HEK293 (cell line): ENCODE measurements at regions not wholly inside any gene's neighbourhood (a gene's known extent, or its start where the extent isn't known, plus 50 kb on each side); places are given as distances from the start of the nearest gene placed in this dataset.

Source experiments
- MYNN ChIP-seq: fragments of 450-650 bp; formaldehyde crosslinking; IDR thresholded peaks from 2 replicates; pipeline ENCODE4 v1.5.1; 2016; ENCODE audit warnings: missing biosample characterization, missing genetic modification characterization, borderline replicate concordance
- ZBTB21 ChIP-seq: fragments of 450-650 bp; formaldehyde crosslinking; IDR thresholded peaks from 2 replicates; pipeline ENCODE4 v1.5.1; 2017; ENCODE audit warnings: missing biosample characterization, missing genetic modification characterization
- ZNF121 ChIP-seq: fragments of 450-650 bp; formaldehyde crosslinking; IDR thresholded peaks from 2 replicates; pipeline ENCODE4 v1.5.1; 2016; ENCODE audit warnings: missing biosample characterization, missing genetic modification characterization
- ZNF140 ChIP-seq: fragments of 450-650 bp; formaldehyde crosslinking; IDR thresholded peaks from 2 replicates; pipeline ENCODE4 v1.5.1; 2016; ENCODE audit warnings: missing biosample characterization, missing genetic modification characterization
- ZNF670 ChIP-seq: fragments of 450-650 bp; formaldehyde crosslinking; IDR thresholded peaks from 2 replicates; pipeline ENCODE4 v1.5.1; 2016; ENCODE audit warnings: missing biosample characterization, missing genetic modification characterization, low read depth
- ZNF747 ChIP-seq: fragments of 450-650 bp; formaldehyde crosslinking; IDR thresholded peaks from 2 replicates; pipeline ENCODE4 v1.5.1; 2016; ENCODE audit warnings: missing biosample characterization, missing genetic modification characterization
- ZNF777 ChIP-seq: fragments of 450-650 bp; formaldehyde crosslinking; IDR thresholded peaks from 2 replicates; pipeline ENCODE4 v1.5.1; 2017; ENCODE audit warnings: missing biosample characterization, missing genetic modification characterization, borderline replicate concordance
- TF ChIP-seq, protein P1 (sequence below): fragments of 450-650 bp; formaldehyde crosslinking; IDR thresholded peaks from 2 replicates; pipeline ENCODE4 v1.5.1; 2017; ENCODE audit warnings: missing biosample characterization, missing genetic modification characterization
- TF ChIP-seq, protein P2 (sequence below): fragments of 450-650 bp; formaldehyde crosslinking; IDR thresholded peaks from 2 replicates; pipeline ENCODE4 v1.5.1; 2016; ENCODE audit warnings: missing biosample characterization, missing genetic modification characterization

DNA sequence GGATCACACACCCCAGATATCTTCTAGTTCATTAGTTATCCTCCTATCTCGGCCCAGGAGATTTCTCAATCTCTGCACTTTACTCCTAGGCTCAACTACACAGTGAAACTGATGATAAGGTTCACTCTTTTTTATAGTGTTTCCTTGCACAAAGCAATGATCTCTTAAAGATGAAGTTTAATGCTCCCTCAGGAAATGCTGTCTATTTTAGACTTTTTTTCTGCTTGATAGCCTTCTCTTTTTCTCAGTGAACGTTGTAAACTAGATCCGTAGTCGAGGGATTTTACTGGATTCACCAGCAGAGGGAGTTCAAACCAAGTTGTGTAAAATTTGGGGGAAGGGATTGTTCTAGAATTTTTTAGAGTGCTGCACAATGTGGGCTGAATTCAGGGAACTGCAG lies 269.6 kb downstream of the GBA3 start:
- no peak for TF ChIP-seq ZNF777 (tag by site-specific recombination)
- no peak for TF ChIP-seq ZNF121
- TF ChIP-seq ZBTB21 (tag by site-specific recombination), result no peak
- TF ChIP-seq, protein P1, sequence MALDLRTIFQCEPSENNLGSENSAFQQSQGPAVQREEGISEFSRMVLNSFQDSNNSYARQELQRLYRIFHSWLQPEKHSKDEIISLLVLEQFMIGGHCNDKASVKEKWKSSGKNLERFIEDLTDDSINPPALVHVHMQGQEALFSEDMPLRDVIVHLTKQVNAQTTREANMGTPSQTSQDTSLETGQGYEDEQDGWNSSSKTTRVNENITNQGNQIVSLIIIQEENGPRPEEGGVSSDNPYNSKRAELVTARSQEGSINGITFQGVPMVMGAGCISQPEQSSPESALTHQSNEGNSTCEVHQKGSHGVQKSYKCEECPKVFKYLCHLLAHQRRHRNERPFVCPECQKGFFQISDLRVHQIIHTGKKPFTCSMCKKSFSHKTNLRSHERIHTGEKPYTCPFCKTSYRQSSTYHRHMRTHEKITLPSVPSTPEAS (tag by site-specific recombination), result no peak
- no peak for TF ChIP-seq ZNF670
- TF ChIP-seq, protein P2, sequence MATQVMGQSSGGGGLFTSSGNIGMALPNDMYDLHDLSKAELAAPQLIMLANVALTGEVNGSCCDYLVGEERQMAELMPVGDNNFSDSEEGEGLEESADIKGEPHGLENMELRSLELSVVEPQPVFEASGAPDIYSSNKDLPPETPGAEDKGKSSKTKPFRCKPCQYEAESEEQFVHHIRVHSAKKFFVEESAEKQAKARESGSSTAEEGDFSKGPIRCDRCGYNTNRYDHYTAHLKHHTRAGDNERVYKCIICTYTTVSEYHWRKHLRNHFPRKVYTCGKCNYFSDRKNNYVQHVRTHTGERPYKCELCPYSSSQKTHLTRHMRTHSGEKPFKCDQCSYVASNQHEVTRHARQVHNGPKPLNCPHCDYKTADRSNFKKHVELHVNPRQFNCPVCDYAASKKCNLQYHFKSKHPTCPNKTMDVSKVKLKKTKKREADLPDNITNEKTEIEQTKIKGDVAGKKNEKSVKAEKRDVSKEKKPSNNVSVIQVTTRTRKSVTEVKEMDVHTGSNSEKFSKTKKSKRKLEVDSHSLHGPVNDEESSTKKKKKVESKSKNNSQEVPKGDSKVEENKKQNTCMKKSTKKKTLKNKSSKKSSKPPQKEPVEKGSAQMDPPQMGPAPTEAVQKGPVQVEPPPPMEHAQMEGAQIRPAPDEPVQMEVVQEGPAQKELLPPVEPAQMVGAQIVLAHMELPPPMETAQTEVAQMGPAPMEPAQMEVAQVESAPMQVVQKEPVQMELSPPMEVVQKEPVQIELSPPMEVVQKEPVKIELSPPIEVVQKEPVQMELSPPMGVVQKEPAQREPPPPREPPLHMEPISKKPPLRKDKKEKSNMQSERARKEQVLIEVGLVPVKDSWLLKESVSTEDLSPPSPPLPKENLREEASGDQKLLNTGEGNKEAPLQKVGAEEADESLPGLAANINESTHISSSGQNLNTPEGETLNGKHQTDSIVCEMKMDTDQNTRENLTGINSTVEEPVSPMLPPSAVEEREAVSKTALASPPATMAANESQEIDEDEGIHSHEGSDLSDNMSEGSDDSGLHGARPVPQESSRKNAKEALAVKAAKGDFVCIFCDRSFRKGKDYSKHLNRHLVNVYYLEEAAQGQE, result no peak
- TF ChIP-seq ZNF747 (tag by site-specific recombination), result no peak
- no peak for TF ChIP-seq MYNN (tag by site-specific recombination)
- no peak for TF ChIP-seq ZNF140
